Transverse colon (tissue), 4 donors: ENCODE measurements at regions not wholly inside any gene's neighbourhood (a gene's known extent, or its start where the extent isn't known, plus 50 kb on each side); places are given as distances from the start of the nearest gene placed in this dataset.

Experiments used
- DNase-seq: peaks from one replicate; pipeline ENCODE4 v3.0.0-alpha.2; 2019
- H3K27ac ChIP-seq, 4 donors: fragments of 200-600 bp; sonication (generic); 2 replicates each; pipeline ENCODE4 v1.5.1; 2016 to 2018; ENCODE audit warnings: inconsistent platforms in 4 of 4
- H3K27me3 ChIP-seq: fragments of 200-600 bp; sonication (generic); 2 replicates; pipeline ENCODE4 v1.5.1; 2017; ENCODE audit warnings: inconsistent platforms
- H3K36me3 ChIP-seq, 4 donors: fragments of 200-600 bp; sonication (generic); 2 replicates each; pipeline ENCODE4 v1.5.1; 2017 to 2019; ENCODE audit warnings: inconsistent platforms in 4 of 4
- H3K4me1 ChIP-seq, 4 donors: fragments of 200-600 bp; sonication (generic); 2 replicates each; pipeline ENCODE4 v1.5.1; 2017 to 2020; ENCODE audit warnings: inconsistent platforms in 4 of 4
- H3K4me3 ChIP-seq, 4 donors: fragments of 200-600 bp; sonication (generic); 1 replicate in 1 of 4; 2 replicates in 3 of 4; pipeline versions ENCODE4 v1.5.1 to v1.6.1; 2017 to 2019; ENCODE audit warnings: inconsistent platforms in 4 of 4
- H3K9me3 ChIP-seq, 2 donors: fragments of 200-600 bp; sonication (generic); 2 replicates each; pipeline ENCODE4 v1.5.1; 2017 to 2019; ENCODE audit warnings: inconsistent platforms in 2 of 2
- EP300 ChIP-seq: sonication (generic); formaldehyde crosslinking; IDR thresholded peaks from one replicate; pipeline ENCODE4 v1.6.1; 2017; ENCODE audit warnings: antibody characterized with exemption, low read depth
- POLR2A ChIP-seq: fragments of 450-650 bp; IDR thresholded peaks from one replicate; pipeline ENCODE4 v1.6.1; 2016; ENCODE audit warnings: antibody characterized with exemption, mild to moderate bottlenecking, moderate library complexity
- POLR2AphosphoS5 ChIP-seq, 3 donors: sonication (generic); formaldehyde crosslinking; IDR thresholded peaks; one replicate each; pipeline ENCODE4 v1.6.1; 2016; ENCODE audit warnings: antibody characterized with exemption in 3 of 3
- WGBS, 2 donors: methylation state at CpG; one replicate each; pipeline ENCODE4 v1.1.5; 2018; ENCODE audit warnings: low coverage in 1 of 2; 5-methylcytosine and 5-hydroxymethylcytosine counted together
- in situ Hi-C, 4 donors: fragments of 200-750 bp; cut with MboI; loops; one replicate each; pipeline versions ENCODE4 v1.15.0 to v1.15.1; 2017; ENCODE audit warnings: low sequenced_read_pairs in 3 of 4, low pct_ligation_motif_present in 1 of 4, low pct_unique_long_range_greater_than_20kb in 1 of 4
- intact Hi-C: fragments of 100-400 bp; cut with DNase I; formaldehyde crosslinking; loops from one replicate; pipeline ENCODE4 v1.15.1; 2023; ENCODE audit warnings: low total_unique reads
- TF ChIP-seq, protein P1 (sequence below), 5 experiments: fragments of 200-600 bp in 3 of 5; fragments of 450-650 bp in 2 of 5; sonication (generic) in 3 of 5; IDR thresholded peaks; 1 replicate in 2 of 5; 2 replicates in 3 of 5; pipeline ENCODE4 v1.5.1; 2016 to 2017; ENCODE audit warnings: antibody characterized with exemption in 5 of 5, inconsistent platforms in 3 of 5, mild to moderate bottlenecking in 2 of 5, moderate library complexity in 1 of 5

DNA sequence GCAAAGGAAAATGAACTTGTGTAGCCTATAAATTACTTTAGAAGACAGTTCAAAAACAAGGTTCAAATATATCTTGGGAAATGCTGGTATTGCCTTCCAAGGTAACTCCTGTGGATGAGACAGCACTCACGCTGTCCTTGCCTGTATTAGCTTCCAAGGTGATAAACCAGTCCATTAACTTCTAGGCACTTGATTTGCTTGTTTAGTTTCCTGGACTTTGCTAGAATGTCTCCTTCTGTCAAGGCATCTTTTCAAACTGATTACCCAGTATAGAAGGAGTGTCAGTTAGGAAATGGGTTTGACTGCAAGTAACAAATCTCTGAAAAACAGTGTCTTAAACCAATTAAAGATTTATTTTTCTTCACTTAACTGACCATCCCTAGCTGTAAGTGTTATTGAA is 103.4 kb upstream of the SLC22A23 start:
- DNase-seq, result no peak
- in situ Hi-C loops, result no loop called here
- Histone ChIP-seq H3K4me1 (peaks cover 0 to 3% (median 0%) of the 10 kb centered on the region in 4 donors), H3K9me3 (no peaks in the 10 kb centered on the region), H3K27me3 (no peaks in the 10 kb centered on the region), H3K27ac (no peak overlapping the region), H3K4me3 (no peak overlapping the region), H3K36me3 (no peaks in the 10 kb centered on the region)
- TF ChIP-seq POLR2A, result no peak
- TF ChIP-seq POLR2AphosphoS5 (IDR thresholded peaks at IDR 0.05), result no peak
- no peak for TF ChIP-seq EP300
- TF ChIP-seq, protein P1, sequence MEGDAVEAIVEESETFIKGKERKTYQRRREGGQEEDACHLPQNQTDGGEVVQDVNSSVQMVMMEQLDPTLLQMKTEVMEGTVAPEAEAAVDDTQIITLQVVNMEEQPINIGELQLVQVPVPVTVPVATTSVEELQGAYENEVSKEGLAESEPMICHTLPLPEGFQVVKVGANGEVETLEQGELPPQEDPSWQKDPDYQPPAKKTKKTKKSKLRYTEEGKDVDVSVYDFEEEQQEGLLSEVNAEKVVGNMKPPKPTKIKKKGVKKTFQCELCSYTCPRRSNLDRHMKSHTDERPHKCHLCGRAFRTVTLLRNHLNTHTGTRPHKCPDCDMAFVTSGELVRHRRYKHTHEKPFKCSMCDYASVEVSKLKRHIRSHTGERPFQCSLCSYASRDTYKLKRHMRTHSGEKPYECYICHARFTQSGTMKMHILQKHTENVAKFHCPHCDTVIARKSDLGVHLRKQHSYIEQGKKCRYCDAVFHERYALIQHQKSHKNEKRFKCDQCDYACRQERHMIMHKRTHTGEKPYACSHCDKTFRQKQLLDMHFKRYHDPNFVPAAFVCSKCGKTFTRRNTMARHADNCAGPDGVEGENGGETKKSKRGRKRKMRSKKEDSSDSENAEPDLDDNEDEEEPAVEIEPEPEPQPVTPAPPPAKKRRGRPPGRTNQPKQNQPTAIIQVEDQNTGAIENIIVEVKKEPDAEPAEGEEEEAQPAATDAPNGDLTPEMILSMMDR (IDR thresholded peaks at IDR 0.05), result no peak
- intact Hi-C loops, result no loop called here
- WGBS, 2 donors, result 94 to 100% methylated on average over 1 of the region's 1 CpG

DNA sequence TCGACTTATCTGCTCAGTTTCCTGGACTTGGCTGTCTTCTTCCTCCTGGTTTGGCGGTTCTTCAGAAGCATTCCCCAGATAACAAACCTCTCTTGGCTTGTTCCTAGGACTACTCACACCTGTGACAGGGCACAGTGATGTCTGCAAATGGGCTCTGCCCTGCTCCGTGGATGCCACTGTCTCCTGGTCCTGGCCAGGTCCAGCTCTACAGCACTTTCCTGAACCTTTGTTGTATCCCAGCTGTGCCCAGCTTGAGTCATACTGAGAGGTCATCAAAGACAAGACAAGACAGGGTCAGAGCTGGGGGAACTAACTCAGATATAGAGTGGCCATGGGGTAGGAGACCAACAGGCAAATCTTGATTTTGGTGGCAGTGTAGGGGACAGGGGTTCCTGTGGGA is 102.7 kb upstream of the SLC22A23 start:
- Histone ChIP-seq H3K4me1 (peaks cover 0 to 3% (median 0%) of the 10 kb centered on the region in 4 donors), H3K27me3 (no peaks in the 10 kb centered on the region), H3K9me3 (no peaks in the 10 kb centered on the region), H3K27ac (no peak overlapping the region), H3K4me3 (no peak overlapping the region), H3K36me3 (no peaks in the 10 kb centered on the region)
- 86% methylated on average over 3 of the region's 3 CpGs; no CpG with 5 or more reads in 1 of the 2 donors for whole genome bisulfite sequencing, 2 donors
- no peak for DNase-seq
- intact Hi-C loops, result no loop called here
- in situ Hi-C loops, result no loop called here
- TF ChIP-seq EP300 (no peak), POLR2AphosphoS5 (IDR thresholded peaks at IDR 0.05) (no peak), POLR2A (no peak)
- TF ChIP-seq, protein P1 (IDR thresholded peaks at IDR 0.05), result no peak

DNA sequence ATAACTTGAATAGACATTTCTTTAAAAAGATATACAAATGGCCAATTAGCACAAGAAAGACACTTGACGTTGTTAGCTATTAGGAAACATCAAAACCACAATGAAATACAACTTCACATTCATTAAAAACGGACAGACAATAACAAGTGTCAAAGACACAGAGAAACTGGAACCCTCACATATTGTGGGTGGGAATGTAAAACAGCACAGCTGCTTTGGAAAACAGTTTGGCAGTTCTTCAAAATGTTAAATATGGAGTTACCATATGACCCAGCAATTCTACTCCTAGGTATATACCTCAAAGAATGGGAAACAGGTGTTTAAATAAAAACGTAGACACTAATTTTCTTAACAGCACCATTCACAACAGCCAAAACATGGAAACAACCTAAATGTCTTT is 100.5 kb upstream of the SLC22A23 start:
- Histone ChIP-seq H3K36me3 (no peaks in the 10 kb centered on the region), H3K27me3 (no peaks in the 10 kb centered on the region), H3K4me3 (no peak overlapping the region), H3K27ac (no peak overlapping the region), H3K9me3 (peaks cover 8 to 11% of the 10 kb centered on the region in 2 donors), H3K4me1 (peaks cover 0 to 3% (median 0%) of the 10 kb centered on the region in 4 donors)
- TF ChIP-seq POLR2AphosphoS5 (IDR thresholded peaks at IDR 0.05) (no peak), POLR2A (no peak), EP300 (no peak)
- TF ChIP-seq, protein P1 (IDR thresholded peaks at IDR 0.05), result no peak
- intact Hi-C loops, result no loop called here
- no peak for DNase-seq
- in situ Hi-C loops, result no loop called here
- WGBS, 2 donors, result 58 to 68% methylated on average over 3 of the region's 3 CpGs

DNA sequence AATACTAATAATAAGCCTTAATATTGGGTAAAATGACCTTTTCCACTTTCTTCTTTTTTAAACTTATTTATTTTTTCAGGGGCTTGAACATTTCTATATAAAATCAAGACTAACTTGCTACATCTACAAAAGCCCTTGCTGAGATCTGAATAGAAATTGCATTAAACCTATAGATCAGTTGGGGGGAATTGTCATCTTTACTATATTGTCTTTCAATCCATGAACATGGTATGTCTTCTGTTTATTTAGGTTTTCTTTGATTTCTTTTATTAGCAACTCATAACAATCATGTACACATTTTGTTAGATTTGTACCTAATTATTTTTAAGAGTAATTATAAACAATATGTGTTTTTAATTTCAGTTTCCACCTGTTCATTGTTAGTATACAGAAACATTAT is 96.4 kb upstream of the SLC22A23 start:
- Histone ChIP-seq H3K27me3 (no peaks in the 10 kb centered on the region), H3K4me3 (no peak overlapping the region), H3K27ac (no peak overlapping the region), H3K9me3 (peaks cover 8 to 11% of the 10 kb centered on the region in 2 donors), H3K4me1 (no peaks in the 10 kb centered on the region), H3K36me3 (no peaks in the 10 kb centered on the region)
- in situ Hi-C loops, result no loop called here
- intact Hi-C loops, result no loop called here
- TF ChIP-seq, protein P1 (IDR thresholded peaks at IDR 0.05), result no peak
- TF ChIP-seq POLR2AphosphoS5 (IDR thresholded peaks at IDR 0.05) (no peak), POLR2A (no peak), EP300 (no peak)
- no peak for DNase-seq
